ENCODE measurements at regions not wholly inside any gene's neighbourhood (a gene's known extent, or its start where the extent isn't known, plus 50 kb on each side); places are given as distances from the start of the nearest gene placed in this dataset.

- no peak for DNase-seq
- no peak overlapping the region for H2BK12ac ChIP-seq (ENCODE audit: insufficient read length, low read depth, low read length)
- no peak overlapping the region for H3K27ac ChIP-seq (ENCODE audit: insufficient read length, low read depth, low read length)
- H3K27me3 ChIP-seq (ENCODE audit: insufficient read depth, low read length), result no peaks in the 10 kb centered on the region
- no peak overlapping the region for H3K4ac ChIP-seq (ENCODE audit: low read depth, low read length)
- H3K79me2 ChIP-seq (ENCODE audit: insufficient read depth, low read length), result no peaks in the 10 kb centered on the region
- H3K4me2 ChIP-seq (ENCODE audit: insufficient read depth, insufficient read length, low read length), result no peak overlapping the region
- peaks cover 90% of the 10 kb centered on the region in 2 experiments for H3K9me3 Mint-ChIP-seq
- TF ChIP-seq CTCF (conservative IDR thresholded peaks at IDR 0.05), result no peak
- H3K9me3 ChIP-seq (ENCODE audit: control insufficient read depth, low read depth, low read length), result peaks cover 54% of the 10 kb centered on the region
- no peak overlapping the region for H3K23ac ChIP-seq (ENCODE audit: insufficient read length, low read depth, low read length)
- H3K27me3 Mint-ChIP-seq (ENCODE audit: low read depth), result peaks cover 5% of the 10 kb centered on the region; the same call in 1 of the 2 replicates
- H2BK20ac ChIP-seq (ENCODE audit: low read depth, low read length, poor library complexity, severe bottlenecking), result no peak overlapping the region
- no peak overlapping the region for H4K91ac ChIP-seq (ENCODE audit: insufficient read length, low read depth, low read length)
- H3K4me3 Mint-ChIP-seq, result no peak overlapping the region
- no peak overlapping the region for H2AK5ac ChIP-seq (ENCODE audit: insufficient read length, low read length)
- no peak overlapping the region for H3K14ac ChIP-seq (ENCODE audit: insufficient read depth, low read length)
- H3K23me2 ChIP-seq (ENCODE audit: insufficient read length, low read depth, low read length, poor library complexity, severe bottlenecking), result no peaks in the 10 kb centered on the region
- no peaks in the 10 kb centered on the region for H3K4me1 Mint-ChIP-seq
- H3K27ac Mint-ChIP-seq, result no peak overlapping the region
- H3K9ac ChIP-seq (ENCODE audit: extremely low read depth, insufficient read length, low read length), result no peak overlapping the region
- no peak overlapping the region for H4K8ac ChIP-seq (replicated peaks; ENCODE audit: insufficient read length, low read depth, low read length)
- H3K4me1 ChIP-seq (ENCODE audit: insufficient read depth, low read length), result no peaks in the 10 kb centered on the region
- H2BK5ac ChIP-seq (ENCODE audit: insufficient read length, low read length), result no peak overlapping the region
- no peaks in the 10 kb centered on the region for H4K20me1 ChIP-seq (ENCODE audit: control insufficient read depth, insufficient read depth, insufficient read length)
- peaks cover 0 to 21% (median 7%) of the 10 kb centered on the region in 3 experiments; a peak in 6 of 7 replicates for H3K36me3 Mint-ChIP-seq (ENCODE audit: insufficient read depth in 1 of 3, low read depth in 3 of 3)
- no peak overlapping the region for H2AFZ ChIP-seq (ENCODE audit: low read length)
- H3K18ac ChIP-seq (ENCODE audit: insufficient read length, low read depth, low read length), result no peak overlapping the region
- no peak overlapping the region for H3T11ph ChIP-seq (ENCODE audit: low read length)
- no CpG with 5 or more reads among the region's 2 CpGs for WGBS (ENCODE audit: extremely low coverage, insufficient read length, low lambda C conversion rate)
- H4K5ac ChIP-seq (ENCODE audit: insufficient read length, low read depth, low read length), result no peak overlapping the region
- no peaks in the 10 kb centered on the region for H3K79me1 ChIP-seq (ENCODE audit: insufficient read depth, low read depth, low read length, poor library complexity, severe bottlenecking)
- H2BK15ac ChIP-seq (ENCODE audit: low read depth, low read length), result no peak overlapping the region
- no peak overlapping the region for H2BK120ac ChIP-seq (ENCODE audit: low read depth, low read length, poor library complexity, severe bottlenecking)
- no peak overlapping the region for H3K56ac ChIP-seq (ENCODE audit: insufficient read length, low read depth, low read length)
These were observed 136.0 kb upstream of the ZNF91 start for GRCh38 chr19:23531231-23531790.

All from H9 (cell line).